ENCODE measurements at regions not wholly inside any gene's neighbourhood (a gene's known extent, or its start where the extent isn't known, plus 50 kb on each side); places are given as distances from the start of the nearest gene placed in this dataset.

GRCh38 chr6:94736236-94736635, 841.1 kb upstream of the MANEA start:
- TF ChIP-seq FOXA1 (IDR thresholded peaks at IDR 0.05), result no peak
- TF ChIP-seq PKNOX1 (IDR thresholded peaks at IDR 0.05), result no peak
- TF ChIP-seq BHLHE40 (IDR thresholded peaks at IDR 0.05; ENCODE audit: borderline replicate concordance), result no peak
- no peak for TF ChIP-seq HDGF (IDR thresholded peaks at IDR 0.05; ENCODE audit: borderline replicate concordance)
